Ascending aorta (tissue), 2 donors: ENCODE measurements at regions not wholly inside any gene's neighbourhood (a gene's known extent, or its start where the extent isn't known, plus 50 kb on each side); places are given as distances from the start of the nearest gene placed in this dataset.

ENCODE experiments used
- DNase-seq, 2 donors: peaks; one replicate each; pipeline ENCODE4 v3.0.0-alpha.2; 2019; ENCODE audit warnings: low spot score in 2 of 2
- H3K27ac ChIP-seq, 2 donors: fragments of 200-600 bp; sonication (generic); one replicate each; pipeline ENCODE4 v1.5.1; 2016 to 2017; ENCODE audit warnings: mild to moderate bottlenecking in 1 of 2
- H3K27me3 ChIP-seq: fragments of 200-600 bp; sonication (generic); one replicate; pipeline ENCODE4 v1.5.1; 2017
- H3K36me3 ChIP-seq, 2 donors: fragments of 200-600 bp; sonication (generic); one replicate each; pipeline ENCODE4 v1.5.1; 2016
- H3K4me1 ChIP-seq, 2 donors: fragments of 200-600 bp; sonication (generic); one replicate each; pipeline ENCODE4 v1.5.1; 2016 to 2017; ENCODE audit warnings: mild to moderate bottlenecking in 1 of 2
- H3K4me3 ChIP-seq, 2 donors: fragments of 200-600 bp; sonication (generic); one replicate each; pipeline ENCODE4 v1.5.1; 2016 to 2017; ENCODE audit warnings: mild to moderate bottlenecking in 1 of 2
- H3K9me3 ChIP-seq, 2 donors: fragments of 200-600 bp; sonication (generic); one replicate each; pipeline ENCODE4 v1.5.1; 2016
- CTCF ChIP-seq, 3 experiments: fragments of 200-600 bp in 2 of 3; fragments of 450-650 bp in 1 of 3; sonication (generic) in 2 of 3; IDR thresholded peaks; one replicate each; pipeline ENCODE4 v1.5.1; 2016 to 2019; ENCODE audit warnings: antibody characterized with exemption in 3 of 3, mild to moderate bottlenecking in 1 of 3, moderate library complexity in 1 of 3
- intact Hi-C: fragments of 100-400 bp; cut with DNase I; formaldehyde crosslinking; loops from one replicate; pipeline ENCODE4 v1.15.1; 2023

GRCh38 chr16:6910301-6910700, 422.3 kb upstream of the RBFOX1 start:
- H3K27ac ChIP-seq: no peak overlapping the region
- no peak for DNase-seq
- no peaks in the 10 kb centered on the region for H3K4me1 ChIP-seq
- no peaks in the 10 kb centered on the region for H3K9me3 ChIP-seq
- H3K27me3 ChIP-seq: no peaks in the 10 kb centered on the region
- TF ChIP-seq CTCF (IDR thresholded peaks at IDR 0.05): no peak
- no peaks in the 10 kb centered on the region for H3K36me3 ChIP-seq
- intact Hi-C loops: no loop called here
- no peak overlapping the region for H3K4me3 ChIP-seq

- H3K4me1 ChIP-seq: no peaks in the 10 kb centered on the region
- DNase-seq: no peak
- no peaks in the 10 kb centered on the region for H3K36me3 ChIP-seq
- no peaks in the 10 kb centered on the region for H3K27me3 ChIP-seq
- no peaks in the 10 kb centered on the region for H3K9me3 ChIP-seq
- intact Hi-C loops: no loop called here
- no peak overlapping the region for H3K27ac ChIP-seq
- H3K4me3 ChIP-seq: no peak overlapping the region
- TF ChIP-seq CTCF (IDR thresholded peaks at IDR 0.05): no peak
These were observed 427.0 kb upstream of the RBFOX1 start for GRCh38 chr16:6905601-6906000.

- H3K27me3 ChIP-seq: no peaks in the 10 kb centered on the region
- no peak overlapping the region for H3K27ac ChIP-seq
- intact Hi-C loops: no loop called here
- H3K4me3 ChIP-seq: no peak overlapping the region
- H3K9me3 ChIP-seq: no peaks in the 10 kb centered on the region
- H3K36me3 ChIP-seq: no peaks in the 10 kb centered on the region
- no peak for TF ChIP-seq CTCF (IDR thresholded peaks at IDR 0.05)
- no peaks in the 10 kb centered on the region for H3K4me1 ChIP-seq
- no peak for DNase-seq
These were observed 429.0 kb upstream of the RBFOX1 start for GRCh38 chr16:6903671-6904070.

GRCh38 chr16:6898896-6899295, 433.7 kb upstream of the RBFOX1 start:
- no peaks in the 10 kb centered on the region for H3K27me3 ChIP-seq
- no peak overlapping the region for H3K4me3 ChIP-seq
- H3K4me1 ChIP-seq: no peaks in the 10 kb centered on the region
- DNase-seq: no peak
- H3K36me3 ChIP-seq: no peaks in the 10 kb centered on the region
- intact Hi-C loops: no loop called here
- TF ChIP-seq CTCF (IDR thresholded peaks at IDR 0.05): no peak
- no peaks in the 10 kb centered on the region for H3K9me3 ChIP-seq
- H3K27ac ChIP-seq: no peak overlapping the region

- Histone ChIP-seq H3K36me3 (no peaks in the 10 kb centered on the region), H3K27ac (no peak overlapping the region), H3K9me3 (no peaks in the 10 kb centered on the region), H3K27me3 (no peaks in the 10 kb centered on the region), H3K4me3 (no peak overlapping the region), H3K4me1 (no peaks in the 10 kb centered on the region)
- DNase-seq: no peak
- intact Hi-C loops: no loop called here
- TF ChIP-seq CTCF (IDR thresholded peaks at IDR 0.05): no peak
These were observed 434.7 kb upstream of the RBFOX1 start for GRCh38 chr16:6897876-6898485.

GRCh38 chr16:6892966-6893365, 439.7 kb upstream of the RBFOX1 start:
- Histone ChIP-seq H3K27me3 (no peaks in the 10 kb centered on the region), H3K36me3 (no peaks in the 10 kb centered on the region), H3K4me3 (no peak overlapping the region), H3K27ac (no peak overlapping the region), H3K9me3 (no peaks in the 10 kb centered on the region), H3K4me1 (no peaks in the 10 kb centered on the region)
- TF ChIP-seq CTCF (IDR thresholded peaks at IDR 0.05): no peak
- intact Hi-C loops: no loop called here
- DNase-seq: no peak
